HCT116 (cell line): ENCODE measurements at regions not wholly inside any gene's neighbourhood (a gene's known extent, or its start where the extent isn't known, plus 50 kb on each side); places are given as distances from the start of the nearest gene placed in this dataset.

ENCODE experiments used
- ATAC-seq: fragments of 200-7000 bp; cut with Tn5 transposase; 2 replicates; pipeline ENCODE4 v1.9.1; 2020; ENCODE audit warnings: mild to moderate bottlenecking, moderate library complexity
- BruUV-seq: library from RNA; stranded (reverse); fragments of 400-500 nt; replicated peaks from 2 replicates; lab custom pipeline; 2021; lab: Mats Ljungman, UMichigan
- CTCF ChIA-PET: fragments of 300-600 bp; sonication (Branson Sonifier 250); formaldehyde crosslinking; loops from one replicate; lab custom pipeline; 2021; ENCODE audit warnings: antibody characterized with exemption; lab: Charles Lee
- POLR2A ChIA-PET: fragments of 300-600, 350-600 bp; sonication (Branson Sonifier 250); formaldehyde crosslinking; loops from one replicate; lab custom pipeline; 2021; ENCODE audit warnings: antibody characterized with exemption; lab: Charles Lee
- RAD21 ChIA-PET, 2 experiments: fragments of 300-600 bp; sonication (Branson Sonifier 250); formaldehyde crosslinking; loops; one replicate each; lab custom pipeline; 2023; ENCODE audit warnings: low total read pairs in 2 of 2; ENCODE audit not compliant: uncharacterized antibody in 2 of 2, unreplicated experiment in 2 of 2, low non-redundant PET in 1 of 2; lab: Charles Lee
- DNase-seq: peaks from one replicate; pipeline ENCODE4 v3.0.0-alpha.2; 2010; ENCODE audit warnings: low read depth, low spot score
- H2AFZ ChIP-seq: fragments of 200-600 bp; shearing (Covaris generic), sonication (generic); 2 replicates; pipeline ENCODE4 v1.6.1; 2017; ENCODE audit warnings: low read depth, mixed run types, mixed read lengths, antibody characterized with exemption, low read length; ENCODE audit not compliant: poor library complexity, severe bottlenecking
- H3K27ac ChIP-seq: 2 replicates; pipeline ENCODE4 v1.5.1; 2012; ENCODE audit warnings: low read depth, low read length
- H3K27me3 ChIP-seq: fragments of 200-600 bp; sonication (generic); 2 replicates; pipeline ENCODE4 v1.6.1; 2016; ENCODE audit warnings: mixed run types, low read length, mixed read lengths; ENCODE audit not compliant: insufficient read depth
- H3K36me3 ChIP-seq, 2 experiments: fragments of 200-500 bp in 1 of 2; fragments of 200-600 bp in 1 of 2; sonication (Bioruptor generic) in 1 of 2; sonication (generic) in 1 of 2; 2 replicates each; pipeline versions ENCODE4 v1.5.1 to v1.6.1; 2014 to 2016; ENCODE audit warnings: low read length in 2 of 2, inconsistent platforms in 1 of 2, mixed read lengths in 1 of 2, mixed run types in 1 of 2; ENCODE audit not compliant: insufficient read depth in 2 of 2, control insufficient read depth in 1 of 2
- H3K4me1 ChIP-seq, 2 experiments: fragments of 200-600 bp in 1 of 2; sonication (generic) in 1 of 2; 2 replicates each; pipeline versions ENCODE4 v1.5.1 to v1.6.1; 2012 to 2017; ENCODE audit warnings: low read length in 2 of 2, inconsistent platforms in 1 of 2, mild to moderate bottlenecking in 1 of 2, mixed read lengths in 1 of 2, mixed run types in 1 of 2, moderate library complexity in 1 of 2; ENCODE audit not compliant: insufficient read depth in 2 of 2, control insufficient read depth in 1 of 2
- H3K4me2 ChIP-seq: fragments of 200-600 bp; sonication (generic); 2 replicates; pipeline ENCODE4 v1.6.1; 2017; ENCODE audit warnings: mixed run types, low read length, mixed read lengths
- H3K4me3 ChIP-seq, 2 experiments: fragments of 200-600 bp in 1 of 2; sonication (generic) in 1 of 2; replicated peaks in 1 of 2; 2 replicates each; pipeline ENCODE4 v1.5.1; 2011 to 2016; ENCODE audit warnings: low read length in 2 of 2, control low read depth in 1 of 2, low read depth in 1 of 2, mild to moderate bottlenecking in 1 of 2, mixed read lengths in 1 of 2, mixed run types in 1 of 2
- H3K79me2 ChIP-seq: fragments of 200-600 bp; sonication (generic); 2 replicates; pipeline ENCODE4 v1.6.1; 2017; ENCODE audit warnings: mild to moderate bottlenecking, mixed run types, low read length, moderate library complexity, mixed read lengths; ENCODE audit not compliant: insufficient read depth
- H3K9ac ChIP-seq: fragments of 200-600 bp; sonication (generic); 2 replicates; pipeline ENCODE4 v1.6.1; 2016; ENCODE audit warnings: low read length, mixed read lengths
- H3K9me2 ChIP-seq: fragments of 200-600 bp; sonication (generic), shearing (Covaris generic); 2 replicates; pipeline ENCODE4 v1.6.1; 2017; ENCODE audit warnings: mixed run types, mild to moderate bottlenecking, moderate library complexity; ENCODE audit not compliant: insufficient read depth
- H3K9me3 ChIP-seq, 2 experiments: fragments of 200-500 bp in 1 of 2; fragments of 200-600 bp in 1 of 2; sonication (Bioruptor generic) in 1 of 2; sonication (generic) in 1 of 2; 2 replicates each; pipeline ENCODE4 v1.6.1; 2014 to 2017; ENCODE audit warnings: low read length in 2 of 2, mixed read lengths in 2 of 2, inconsistent platforms in 1 of 2, low read depth in 1 of 2, mild to moderate bottlenecking in 1 of 2, mixed run types in 1 of 2, moderate library complexity in 1 of 2; ENCODE audit not compliant: control insufficient read depth in 1 of 2, insufficient read depth in 1 of 2
- H4K20me1 ChIP-seq: fragments of 200-600 bp; sonication (generic), shearing (Covaris generic); 2 replicates; pipeline ENCODE4 v1.6.1; 2017; ENCODE audit warnings: mixed run types, mild to moderate bottlenecking, moderate library complexity; ENCODE audit not compliant: insufficient read depth
- CBX3 ChIP-seq: IDR thresholded peaks from 2 replicates; pipeline ENCODE4 v1.6.1; 2012; ENCODE audit warnings: low read depth
- CEBPB ChIP-seq: IDR thresholded peaks from 2 replicates; pipeline ENCODE4 v1.6.1; 2012; ENCODE audit warnings: low read depth
- EGR1 ChIP-seq: IDR thresholded peaks from 2 replicates; pipeline ENCODE4 v1.6.1; 2012; ENCODE audit warnings: low read depth
- ELF1 ChIP-seq: IDR thresholded peaks from 2 replicates; pipeline ENCODE4 v1.6.1; 2012; ENCODE audit warnings: low read depth, borderline replicate concordance
- FOSL1 ChIP-seq: IDR thresholded peaks from 2 replicates; pipeline ENCODE4 v1.6.1; 2012; ENCODE audit warnings: low read depth
- RAD21 ChIP-seq: IDR thresholded peaks from 2 replicates; pipeline ENCODE4 v1.6.1; 2012; ENCODE audit warnings: low read depth, mild to moderate bottlenecking
- REST ChIP-seq: IDR thresholded peaks from 2 replicates; pipeline ENCODE4 v1.6.1; 2012; ENCODE audit warnings: low read depth
- SIN3A ChIP-seq: IDR thresholded peaks from 2 replicates; pipeline ENCODE4 v1.6.1; 2012; ENCODE audit warnings: low read depth
- TCF7L2 ChIP-seq: IDR thresholded peaks from 2 replicates; pipeline ENCODE4 v1.7.0; 2011; ENCODE audit warnings: borderline replicate concordance, inconsistent platforms; ENCODE audit not compliant: insufficient read depth, insufficient read length; ENCODE audit errors: extremely low read depth
- intact Hi-C: fragments of 100-400 bp; cut with micrococcal nuclease; formaldehyde crosslinking; loops from 2 replicates; pipeline ENCODE4 v1.10.0; 2022

DNA sequence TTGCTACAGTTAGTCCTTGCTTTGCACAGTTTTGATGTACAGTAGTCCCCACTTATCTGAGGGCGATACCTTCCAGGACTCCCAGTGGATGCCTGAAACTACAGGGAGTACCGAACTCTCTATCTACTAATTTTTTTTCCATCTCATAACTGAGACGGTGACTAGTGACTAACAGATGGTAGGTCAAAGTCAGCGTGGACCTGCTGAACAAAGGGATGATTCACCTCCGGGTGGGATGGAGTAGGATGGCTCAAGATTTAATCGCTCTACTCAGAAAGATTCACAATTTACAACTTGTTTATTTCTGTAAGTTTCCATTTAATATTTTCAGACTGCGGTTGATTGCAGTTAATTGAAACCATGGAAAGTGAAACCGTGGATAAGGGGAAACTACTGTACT lies 655.8 kb downstream of the ZNF674 start:
- H3K9ac ChIP-seq: no peak overlapping the region
- TF ChIP-seq TCF7L2: no peak
- 0 out of 2 replicates have a peak, but pooled peaks have one; percentile 22 for TF ChIP-seq FOSL1
- no peaks in the 10 kb centered on the region for H3K36me3 ChIP-seq
- ChIA-PET POLR2A (no interaction called here), CTCF (no interaction called here), RAD21 (no interaction called here)
- H3K4me2 ChIP-seq: no peak overlapping the region; the same call in 1 of the 2 replicates
- H3K27me3 ChIP-seq: no peaks in the 10 kb centered on the region
- BruUV-seq: no TSS peak
- no peaks in the 10 kb centered on the region for H3K79me2 ChIP-seq
- H3K9me3 ChIP-seq: no peaks in the 10 kb centered on the region
- DNase-seq (no peak), ATAC-seq (no peak)
- peaks cover 0 to 9% of the 10 kb centered on the region in 2 experiments; a peak in 2 of 4 replicates for H3K4me1 ChIP-seq
- no peak overlapping the region for H3K4me3 ChIP-seq
- no peak overlapping the region for H3K27ac ChIP-seq
- H4K20me1 ChIP-seq: no peaks in the 10 kb centered on the region
- intact Hi-C loops: no loop called here
- no peaks in the 10 kb centered on the region for H3K9me2 ChIP-seq
- H2AFZ ChIP-seq: no peak overlapping the region

- ATAC-seq: no peak
- H3K4me2 ChIP-seq: no peak overlapping the region
- H3K27me3 ChIP-seq: no peaks in the 10 kb centered on the region
- peaks cover 0 to 9% of the 10 kb centered on the region in 2 experiments; a peak in 2 of 4 replicates for H3K4me1 ChIP-seq
- CTCF ChIA-PET: no interaction called here
- no peak for TF ChIP-seq CEBPB
- no peak for TF ChIP-seq SIN3A
- no peak for TF ChIP-seq REST
- no peak for TF ChIP-seq FOSL1
- TF ChIP-seq CBX3: no peak
- TF ChIP-seq EGR1: no peak
- TF ChIP-seq RAD21: no peak
- no peak for TF ChIP-seq ELF1
- TF ChIP-seq, all 23 proteins: peak for 0
- H3K79me2 ChIP-seq: no peaks in the 10 kb centered on the region
- no peak overlapping the region for H2AFZ ChIP-seq
- H3K9ac ChIP-seq: no peak overlapping the region
- no peaks in the 10 kb centered on the region for H3K36me3 ChIP-seq
- RAD21 ChIA-PET: no interaction called here
- H3K9me2 ChIP-seq: no peaks in the 10 kb centered on the region
- no peaks in the 10 kb centered on the region for H3K9me3 ChIP-seq
- no peak overlapping the region for H3K27ac ChIP-seq
- POLR2A ChIA-PET: no interaction called here
- no peak overlapping the region for H3K4me3 ChIP-seq
- no peak for DNase-seq
- H4K20me1 ChIP-seq: no peaks in the 10 kb centered on the region
- intact Hi-C loops: no loop called here
- BruUV-seq: no TSS peak
Observed at GRCh38 chrX:45888518-45888917, 656.7 kb downstream of the ZNF674 start.
